ENCODE measurements at regions not wholly inside any gene's neighbourhood (a gene's known extent, or its start where the extent isn't known, plus 50 kb on each side); places are given as distances from the start of the nearest gene placed in this dataset.

DNA sequence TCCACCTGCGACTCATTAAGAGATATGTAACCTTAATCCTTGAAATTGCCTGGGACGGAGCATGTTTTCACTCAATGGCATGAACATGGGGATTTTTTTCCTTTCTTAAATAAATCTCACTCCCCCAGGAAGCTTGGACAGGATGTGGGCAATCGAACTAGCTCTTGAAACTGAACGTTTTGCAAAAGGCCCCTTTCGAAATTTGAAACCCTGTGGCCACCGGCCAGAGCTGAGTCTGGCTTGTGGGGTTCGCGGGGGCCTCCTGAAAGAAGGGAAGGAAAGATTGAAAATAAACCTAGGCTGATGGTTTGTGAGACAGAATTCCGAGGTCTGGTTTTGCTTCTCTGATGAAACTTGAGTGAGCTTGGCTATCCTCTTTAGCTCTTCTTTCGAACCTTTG is 101.4 kb upstream of the RTL1 start:
- DNase-seq: no peak

DNA sequence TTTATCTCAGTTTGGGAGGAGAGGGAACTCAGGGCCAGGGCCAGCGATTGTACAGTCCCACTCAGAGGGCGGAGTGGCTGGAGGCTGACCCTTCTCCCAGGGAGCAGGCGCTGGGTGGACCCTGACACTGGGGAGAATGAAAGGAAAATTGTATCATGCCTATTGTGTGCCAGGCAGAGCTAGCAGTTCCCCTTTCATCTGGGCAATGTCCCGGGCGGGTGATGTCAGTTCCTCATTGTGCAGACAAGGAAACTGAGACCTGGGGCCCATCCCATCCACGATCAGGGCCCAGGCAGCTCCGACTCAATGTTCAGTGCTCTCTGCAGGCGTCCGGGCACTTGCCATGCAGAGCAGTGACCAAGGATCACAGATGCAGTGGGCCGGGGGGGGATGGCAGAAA is 101.9 kb upstream of the RTL1 start:
- DNase-seq: no peak

DNA sequence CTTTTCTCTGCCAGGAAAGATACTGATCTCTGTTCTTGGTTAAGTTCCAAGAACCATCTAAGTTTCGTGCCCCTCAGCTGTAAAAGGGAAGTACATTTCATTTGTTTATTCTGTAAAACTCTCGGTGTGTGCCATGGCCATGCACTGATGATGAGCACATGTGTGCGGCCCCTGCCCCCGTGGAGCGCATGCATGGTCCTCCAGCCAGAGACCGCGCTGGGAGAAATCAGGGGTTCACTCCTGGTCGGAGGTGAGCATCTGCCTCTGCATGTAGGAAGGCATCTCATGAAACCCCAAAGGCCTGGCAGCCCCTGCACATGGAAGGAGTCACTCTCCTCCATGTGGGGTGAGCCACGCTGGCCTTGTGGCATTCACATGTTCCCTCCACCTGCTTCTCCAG is 102.5 kb upstream of the RTL1 start:
- DNase-seq: no peak

DNA sequence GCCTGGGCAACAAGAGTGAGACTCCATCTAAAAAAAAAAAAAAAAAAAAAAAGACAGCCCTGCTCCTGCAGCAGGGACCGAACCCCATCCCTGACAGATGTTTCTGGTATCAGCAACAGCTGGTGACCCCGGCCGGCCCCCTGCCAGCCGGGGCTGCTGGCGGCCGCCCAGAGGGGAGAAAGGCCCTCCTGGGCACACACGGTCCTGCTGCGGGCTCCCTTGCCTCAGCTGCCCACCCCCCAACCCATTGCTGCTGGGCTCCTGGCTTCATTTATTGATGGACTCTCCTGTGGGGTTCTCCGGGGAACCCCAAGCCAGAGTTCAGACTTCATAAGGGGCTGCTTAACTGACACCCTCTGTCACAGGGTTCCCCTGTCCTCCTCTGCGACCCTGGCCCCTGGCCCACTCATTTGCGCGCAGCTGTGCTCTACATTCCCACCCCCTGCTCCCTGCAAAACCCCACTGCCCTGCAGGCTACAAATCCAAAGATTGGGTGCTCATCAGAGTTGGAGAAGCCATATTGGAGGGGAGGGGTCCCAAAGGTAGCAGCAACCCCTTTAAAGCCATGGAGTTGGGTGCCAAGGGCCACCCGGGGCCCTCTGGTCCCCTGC is 103.6 kb upstream of the RTL1 start:
- no peak for DNase-seq

DNA sequence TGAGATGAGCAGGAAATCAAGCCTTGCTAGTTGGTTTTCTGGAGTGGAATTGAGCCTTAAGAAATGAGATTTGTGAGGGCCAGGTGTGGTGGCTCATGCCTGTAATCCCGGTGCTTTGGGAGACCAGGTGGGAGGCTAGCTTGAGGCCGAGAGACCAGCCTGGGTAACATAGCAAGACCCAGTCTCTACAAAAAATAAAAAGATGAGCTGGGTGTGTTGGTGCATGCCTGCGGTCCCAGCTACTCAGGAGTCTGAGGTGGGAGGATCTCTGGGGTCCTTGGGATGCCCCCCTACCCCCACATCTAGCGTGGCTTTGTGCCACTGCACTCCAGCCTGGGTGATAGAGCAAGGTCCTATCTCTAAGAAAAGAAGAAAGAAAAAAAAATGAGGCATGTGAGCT is 104.2 kb upstream of the RTL1 start:
- DNase-seq: no peak

DNA sequence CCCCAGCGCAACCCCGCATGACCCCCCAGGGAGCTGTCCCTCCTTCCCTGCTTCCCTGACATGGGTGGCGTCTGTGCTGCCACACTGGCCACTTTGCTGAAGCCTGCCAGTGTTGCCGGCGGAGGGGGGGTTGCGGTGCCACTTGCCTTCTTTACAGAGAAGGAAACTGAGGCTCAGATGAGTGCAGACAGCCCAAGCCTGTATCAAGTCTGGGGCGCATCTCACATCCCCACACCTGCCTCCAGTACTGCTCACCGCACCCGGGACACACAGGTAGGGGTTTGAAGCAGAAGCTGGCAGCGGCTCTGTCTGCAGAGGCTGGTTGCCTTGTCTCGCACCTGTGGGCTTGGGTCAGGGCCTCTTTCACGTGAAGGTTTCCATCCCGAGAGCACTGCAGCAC is 104.7 kb upstream of the RTL1 start:
- DNase-seq: no peak

DNA sequence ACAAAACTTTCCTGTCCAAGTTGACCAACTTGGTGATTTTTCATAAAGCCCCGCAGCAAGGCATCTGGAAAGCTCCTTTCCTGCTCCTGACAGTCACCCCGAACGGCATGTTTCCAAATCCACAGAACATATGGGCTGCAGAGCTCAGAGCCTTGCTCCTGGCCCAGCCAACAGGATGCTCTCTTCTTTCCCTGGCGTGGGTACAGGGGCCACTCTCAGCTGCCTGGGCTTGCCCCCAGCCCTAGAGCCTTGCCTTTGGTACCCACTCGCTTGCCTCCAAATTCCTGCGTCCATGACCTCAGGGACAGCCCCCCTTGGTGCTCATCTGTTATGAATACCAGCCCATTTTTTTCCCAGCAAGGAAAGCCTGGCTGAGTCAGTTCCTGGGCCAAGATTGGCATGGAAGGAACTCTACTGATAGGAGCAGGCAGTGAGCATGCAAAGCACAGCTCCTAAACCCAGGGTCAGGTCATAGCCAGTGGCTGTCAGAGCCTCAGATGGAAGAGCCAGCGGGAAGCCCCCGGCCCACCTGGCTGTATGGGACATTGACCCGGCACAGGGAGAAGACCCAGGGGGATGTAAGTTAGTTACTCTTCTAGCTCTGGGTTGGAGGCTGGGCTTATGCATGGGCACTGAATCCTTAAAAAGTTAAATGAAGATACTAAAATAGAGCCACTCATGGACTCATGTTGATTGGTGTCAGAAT is 105.3 kb upstream of the RTL1 start:
- no peak for DNase-seq

DNA sequence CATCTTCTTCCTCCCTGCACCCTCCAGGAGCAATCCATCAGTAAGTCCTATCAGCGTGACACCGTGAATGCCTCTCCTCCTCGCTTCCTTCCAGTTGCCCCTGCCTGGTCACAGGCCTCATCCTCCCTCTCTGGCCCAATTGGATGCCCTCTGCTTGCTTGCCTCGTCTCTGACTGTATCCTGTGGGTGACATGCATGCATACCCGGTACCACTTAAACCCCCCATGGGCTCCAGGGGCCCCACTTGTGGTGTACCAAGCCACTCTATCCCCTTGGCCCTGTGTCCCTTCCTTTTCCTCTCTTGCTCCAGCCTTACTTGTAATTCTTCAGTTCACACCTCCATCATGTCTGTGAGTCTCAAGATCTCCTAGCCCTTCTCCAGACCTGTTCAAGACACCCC is 106.0 kb upstream of the RTL1 start:
- DNase-seq: no peak

DNA sequence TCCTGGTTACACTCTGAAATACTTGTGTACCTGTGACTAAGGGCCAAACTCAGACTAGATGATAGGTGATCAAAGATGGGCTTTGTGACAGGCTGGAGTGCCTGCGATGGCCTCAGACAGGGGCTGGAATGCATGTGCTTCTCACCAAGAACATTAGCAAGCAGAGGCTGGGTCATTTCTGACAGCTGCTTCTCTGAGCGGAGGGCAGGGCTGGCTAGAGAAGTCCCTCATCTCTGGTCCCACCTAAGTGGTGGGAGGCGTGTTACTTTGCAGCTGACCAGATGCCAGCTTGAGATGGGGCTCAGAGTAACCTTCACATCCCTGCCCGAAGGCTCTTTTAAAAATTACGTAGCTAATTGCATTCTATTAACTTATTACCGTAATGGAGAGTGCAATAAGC is 106.8 kb upstream of the RTL1 start:
- no peak for DNase-seq

DNA sequence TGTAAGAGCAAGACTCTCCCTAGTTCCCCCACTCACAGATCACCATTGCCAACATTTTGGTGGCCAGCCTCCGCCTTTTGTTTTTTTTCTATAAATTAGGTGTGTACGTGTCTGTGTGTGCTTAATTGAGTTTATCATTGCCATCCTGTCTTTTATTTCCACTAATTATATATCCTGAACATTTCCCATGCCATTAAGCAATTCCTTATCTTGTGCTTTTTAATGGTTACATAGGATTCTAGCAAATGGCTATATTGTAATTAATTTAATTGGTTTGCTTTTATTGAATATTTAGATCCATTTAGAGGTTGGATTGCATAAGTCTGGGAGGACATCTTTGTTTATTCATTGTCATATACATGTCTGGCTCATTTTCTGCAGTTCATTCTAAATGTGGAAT is 107.3 kb upstream of the RTL1 start:
- no peak for DNase-seq

DNA sequence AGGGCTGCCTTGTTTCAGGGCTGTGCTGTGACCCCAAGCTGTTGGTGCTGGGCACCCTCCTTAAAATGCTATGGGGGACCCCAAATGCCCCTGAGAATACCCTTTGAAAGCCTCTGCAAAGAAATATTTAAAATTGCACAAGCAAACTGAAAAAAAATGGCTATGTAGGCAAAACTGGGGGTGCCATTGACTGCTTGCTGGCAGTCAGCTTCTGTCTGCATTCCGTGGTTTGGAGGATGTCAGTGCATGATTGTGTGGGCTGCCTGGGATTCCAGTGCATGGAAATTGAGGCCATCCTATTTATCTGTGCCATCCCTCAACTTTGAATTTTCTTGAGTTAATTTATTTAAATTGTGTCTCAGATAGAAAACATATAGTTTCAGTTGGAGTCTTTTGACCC is 113.7 kb upstream of the RTL1 start:
- no peak for DNase-seq

DNA sequence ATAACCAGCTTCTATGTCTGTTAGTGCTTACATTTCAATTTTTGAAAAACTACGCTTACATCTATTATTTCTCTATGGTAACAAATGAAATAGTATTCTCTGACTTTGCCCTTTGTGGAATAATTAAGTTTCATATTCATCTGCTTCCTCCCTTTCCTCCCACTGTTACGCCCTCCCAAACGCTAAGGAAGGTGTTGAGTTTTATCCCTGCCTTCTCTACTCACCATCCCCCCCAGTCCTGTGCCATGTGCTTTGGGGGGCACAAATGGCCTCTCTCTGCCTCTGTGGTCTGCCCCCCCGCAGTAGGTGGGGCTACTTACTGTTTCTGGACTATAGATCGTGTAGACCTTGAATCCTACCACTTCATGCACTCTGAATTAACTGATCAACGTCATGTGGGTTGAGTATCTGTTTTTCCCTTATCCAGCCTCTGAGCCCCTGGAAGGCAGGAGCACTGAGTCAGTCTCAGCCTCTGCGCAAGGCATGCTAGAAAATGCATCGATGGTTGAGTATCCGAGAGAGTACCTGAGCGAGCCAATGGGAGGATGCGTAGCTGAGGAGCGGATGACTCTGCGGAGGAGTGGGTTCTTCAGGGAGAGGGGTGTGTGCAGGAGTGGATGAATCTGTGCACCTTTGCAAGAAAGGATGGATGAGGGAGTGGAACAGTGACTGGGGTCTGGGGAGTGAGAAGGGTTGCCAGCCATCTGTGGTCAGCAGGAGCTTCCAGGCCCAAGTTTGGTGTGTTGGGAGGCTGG is 114.5 kb upstream of the RTL1 start:
- DNase-seq: no peak

DNA sequence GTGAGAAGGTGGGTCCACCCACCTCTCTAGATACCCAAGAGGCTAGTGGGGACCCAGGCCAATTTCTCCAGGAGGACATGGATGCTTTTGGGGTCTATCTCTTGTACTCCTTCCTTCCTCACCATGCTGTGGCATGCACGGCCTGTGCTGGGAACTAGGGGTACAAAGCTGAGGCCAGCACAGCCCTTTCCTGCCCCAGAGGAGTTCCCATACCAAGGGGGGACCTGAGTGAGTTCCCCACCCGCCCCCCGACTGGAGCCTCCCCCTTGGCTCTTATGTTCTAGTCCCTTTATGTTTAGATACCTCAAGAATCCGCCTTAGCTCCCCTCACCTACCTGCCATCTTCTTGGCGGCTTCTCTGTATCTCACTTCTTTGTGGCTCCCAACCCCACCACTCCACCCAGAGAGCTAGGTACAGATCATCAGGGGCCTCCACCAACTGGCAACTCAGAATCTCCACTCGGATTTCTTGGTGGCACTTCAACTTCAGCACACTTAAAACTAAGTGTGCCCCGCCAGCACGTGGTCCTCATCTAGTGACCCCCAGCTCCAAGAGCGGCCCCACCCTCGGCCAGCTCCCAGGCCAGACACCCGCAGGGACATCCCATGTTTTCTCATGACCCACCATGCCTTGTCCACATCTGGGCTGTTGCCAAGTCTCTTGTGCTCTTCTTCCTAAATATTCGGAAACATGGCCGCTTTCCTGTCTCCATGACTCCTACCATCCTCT is 115.2 kb upstream of the RTL1 start:
- DNase-seq: no peak

DNA sequence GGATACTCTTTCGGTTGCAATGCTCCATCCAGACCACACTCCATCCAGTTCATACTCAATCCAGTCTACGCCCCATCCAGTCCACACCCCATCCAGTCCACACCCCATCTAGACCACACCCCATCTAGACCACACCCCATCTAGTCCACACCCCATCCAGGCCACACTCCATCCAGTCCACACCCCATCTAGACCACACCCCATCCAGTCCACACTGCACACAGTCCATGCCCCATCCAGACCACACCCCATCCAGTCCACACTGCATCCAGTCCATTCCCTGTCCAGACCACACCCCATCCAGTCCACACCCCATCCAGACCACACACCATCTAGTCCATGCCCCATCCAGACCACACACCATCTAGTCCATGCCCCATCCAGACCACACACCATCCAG is 116.0 kb upstream of the RTL1 start:
- no peak for DNase-seq

DNA sequence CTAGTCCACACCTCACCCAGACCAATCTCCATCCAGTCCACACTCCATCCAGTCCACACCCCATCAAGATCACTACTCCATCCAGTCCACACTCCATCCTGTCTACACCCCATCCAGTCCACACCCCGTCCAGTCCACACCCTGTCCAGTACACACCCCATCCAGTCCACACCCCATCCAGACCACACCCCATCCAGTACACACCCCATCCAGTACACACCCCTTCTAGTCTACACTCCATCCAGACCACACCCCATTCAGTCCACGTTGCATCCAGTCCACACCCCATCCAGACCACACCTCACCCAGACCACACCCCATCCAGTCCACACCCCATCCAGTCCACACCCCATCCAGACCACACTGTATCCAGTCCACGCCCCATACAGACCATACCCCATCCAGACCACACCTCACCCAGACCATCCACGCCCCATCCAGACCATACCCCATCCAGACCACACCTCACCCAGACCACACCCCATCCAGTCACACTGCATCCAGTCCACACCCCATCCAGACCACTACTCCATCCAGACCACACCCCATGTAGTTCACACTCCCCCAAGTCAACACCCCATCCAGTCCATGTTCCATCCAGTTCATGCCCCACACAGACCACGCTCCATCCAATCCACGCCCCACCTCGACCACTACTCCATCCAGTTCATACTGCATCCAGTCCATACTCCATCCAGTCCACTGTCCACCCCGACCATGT is 116.6 kb upstream of the RTL1 start:
- no peak for DNase-seq

DNA sequence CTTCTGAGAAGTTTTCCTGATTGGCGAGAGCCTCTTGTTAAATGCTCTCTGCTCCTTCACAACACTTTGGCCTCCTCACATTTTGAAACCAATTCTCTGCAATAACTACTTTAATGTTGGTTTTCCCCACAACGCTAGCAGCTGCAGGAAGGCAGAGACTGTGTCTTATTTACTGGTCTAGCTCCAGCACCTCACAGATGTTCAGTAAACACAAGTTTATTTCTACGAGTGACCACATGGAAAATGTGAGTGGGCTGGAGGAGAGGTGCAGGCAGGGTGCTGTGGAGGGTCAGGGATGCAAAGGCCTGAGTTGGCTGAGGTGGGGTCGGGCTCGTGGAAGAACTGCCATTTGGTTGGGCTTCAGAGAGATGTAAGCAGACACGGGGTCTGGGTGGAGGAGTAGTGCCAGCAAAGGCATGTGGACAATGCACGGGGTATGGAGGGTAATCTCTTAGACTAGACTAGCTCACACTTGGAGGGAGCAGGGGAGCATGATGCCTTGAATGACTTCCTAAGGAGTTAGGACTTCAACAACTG is 117.4 kb upstream of the RTL1 start:
- no peak for DNase-seq

DNA sequence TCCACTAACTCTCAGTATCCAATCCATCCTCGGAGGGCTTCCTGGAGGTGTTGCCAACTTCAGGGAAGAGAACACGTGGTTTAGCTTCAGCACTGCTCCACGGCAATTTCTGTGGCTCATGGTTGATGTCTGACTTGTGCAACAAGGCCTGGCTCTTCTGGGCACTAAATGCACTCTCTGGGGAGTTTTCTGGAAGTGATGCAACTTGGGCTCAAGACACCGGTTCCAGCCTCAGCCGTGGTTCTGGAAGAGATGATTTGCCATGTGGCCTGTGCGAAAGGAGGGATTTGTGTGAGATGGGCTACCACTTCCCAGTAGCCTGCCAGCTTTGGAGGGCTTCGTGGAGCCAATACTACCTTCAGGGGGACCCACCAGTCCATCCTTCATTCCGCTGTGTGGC is 118.6 kb upstream of the RTL1 start:
- DNase-seq: no peak

DNA sequence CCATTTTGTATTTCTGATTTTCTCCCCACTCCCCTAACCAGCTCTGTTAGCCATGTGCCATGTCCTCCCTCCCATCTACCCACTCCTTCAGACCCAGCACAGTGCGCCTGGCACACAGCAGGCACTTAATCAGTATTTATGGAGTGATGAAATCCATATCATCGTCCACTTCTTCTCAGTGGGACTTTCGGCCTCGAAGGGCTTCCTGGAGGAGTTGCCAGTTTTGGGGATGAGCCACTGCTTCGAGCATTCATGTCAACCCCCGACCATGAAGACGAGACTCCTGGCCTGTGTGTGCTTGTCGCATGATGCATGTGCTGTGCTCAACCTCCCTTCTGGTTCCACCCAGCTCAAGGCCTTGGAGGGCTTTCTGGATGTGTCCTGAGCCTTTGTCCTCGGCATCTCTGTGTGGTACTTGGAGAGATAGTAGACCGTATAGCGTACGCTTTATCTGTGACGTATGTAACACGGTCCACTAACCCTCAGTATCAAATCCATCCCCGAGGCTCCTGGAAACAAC is 119.5 kb upstream of the RTL1 start:
- no peak for DNase-seq

DNA sequence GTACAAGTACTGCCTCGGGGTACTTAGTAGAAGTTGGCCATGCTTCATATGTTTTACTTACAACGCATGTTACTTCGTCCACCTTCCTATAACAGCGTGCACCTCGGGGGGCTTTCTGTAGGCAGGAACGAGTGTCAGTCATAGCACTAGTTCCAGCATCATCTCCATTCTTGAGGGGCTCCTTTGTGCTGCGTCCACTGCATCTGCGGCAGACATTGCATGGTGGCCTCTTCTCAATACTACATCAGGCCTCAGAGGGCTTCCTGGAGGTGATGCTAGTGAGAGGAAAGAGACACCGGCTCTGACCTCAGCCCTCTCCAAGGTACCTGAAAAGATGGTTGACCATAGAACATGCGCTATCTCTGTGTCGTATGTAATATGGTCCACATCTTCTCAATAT is 121.2 kb upstream of the RTL1 start:
- DNase-seq: no peak

DNA sequence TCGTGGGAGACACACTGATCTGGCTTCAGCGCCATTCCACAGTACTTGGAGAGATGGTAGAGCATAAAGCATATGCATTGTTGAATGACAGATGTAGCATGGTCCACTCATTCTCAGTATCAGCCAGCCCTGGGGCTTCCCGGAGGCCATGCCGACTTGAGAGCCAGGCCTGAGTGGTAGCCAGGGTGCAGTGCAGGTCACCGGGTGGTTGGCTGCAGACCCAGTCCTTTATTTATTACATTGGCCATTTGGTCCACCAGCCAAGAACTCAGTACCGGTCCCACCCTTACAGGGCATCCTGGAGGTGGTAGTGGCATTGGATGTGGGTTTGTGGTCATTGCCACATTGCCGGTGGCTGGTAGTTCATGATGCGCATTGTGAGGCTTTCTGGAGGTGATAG is 121.6 kb upstream of the RTL1 start:
- no peak for DNase-seq

DNA sequence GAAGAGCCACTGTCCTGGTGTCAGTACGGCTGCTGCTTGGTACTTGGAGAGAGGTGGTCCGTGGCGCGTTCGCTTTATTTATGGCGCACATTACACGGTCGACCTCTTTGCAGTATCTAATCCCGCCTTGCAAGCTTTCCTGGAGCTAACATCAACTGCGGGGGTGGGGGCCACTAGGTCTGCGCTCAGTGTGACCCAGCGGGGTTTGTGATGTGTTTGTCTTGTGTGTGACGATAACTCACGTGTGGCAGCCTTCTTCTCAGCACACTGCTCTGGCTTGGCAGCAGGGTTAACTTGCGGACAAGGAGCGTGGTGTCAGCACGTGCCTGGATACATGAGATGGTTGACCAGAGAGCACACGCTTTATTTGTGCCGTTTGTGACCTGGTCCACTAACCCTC is 122.2 kb upstream of the RTL1 start:
- no peak for DNase-seq

DNA sequence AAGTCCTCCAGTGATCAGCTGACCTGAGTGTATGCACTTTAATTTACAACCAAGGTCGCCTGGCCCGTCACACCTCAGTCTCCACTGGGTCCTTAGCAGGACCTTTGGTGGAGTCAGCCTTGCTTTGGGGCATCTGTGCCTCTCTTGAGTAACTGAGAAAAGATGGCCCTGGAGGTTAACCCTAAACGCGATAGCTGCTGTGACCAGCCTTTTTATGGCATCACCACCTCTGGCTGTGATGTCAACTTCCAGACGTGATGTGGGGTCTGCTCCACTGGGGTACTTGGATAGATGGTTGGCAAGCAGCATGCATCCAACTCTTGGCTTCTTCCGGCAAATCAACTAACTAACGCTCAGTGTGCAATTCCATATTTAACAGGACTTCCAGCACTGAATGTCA is 122.8 kb upstream of the RTL1 start:
- no peak for DNase-seq

DNA sequence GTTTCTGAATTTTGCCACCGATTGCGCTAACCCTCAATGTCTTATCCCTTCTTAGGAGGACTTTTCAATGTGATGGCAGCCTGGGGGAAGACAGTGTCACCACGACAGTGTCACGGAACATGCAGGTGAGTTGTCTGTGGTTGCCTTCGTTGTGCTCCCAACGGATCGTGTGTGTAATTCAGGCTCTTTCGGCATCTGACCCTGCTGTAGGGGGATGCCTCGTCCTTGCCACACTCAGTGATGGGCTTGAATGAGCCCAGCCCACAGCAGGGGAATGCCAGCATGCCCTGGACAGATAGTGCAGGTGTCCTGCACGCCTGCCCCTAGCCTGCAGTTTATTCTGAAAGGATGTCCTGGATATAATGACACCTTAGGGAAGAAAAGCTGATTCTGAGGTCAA is 123.8 kb upstream of the RTL1 start:
- no peak for DNase-seq

Data from activated CD4-positive, alpha-beta T cell treated with anti-CD3 and anti-CD28 coated beads for 48 hours (primary cell).